ENCODE measurements at regions not wholly inside any gene's neighbourhood (a gene's known extent, or its start where the extent isn't known, plus 50 kb on each side); places are given as distances from the start of the nearest gene placed in this dataset.

DNA sequence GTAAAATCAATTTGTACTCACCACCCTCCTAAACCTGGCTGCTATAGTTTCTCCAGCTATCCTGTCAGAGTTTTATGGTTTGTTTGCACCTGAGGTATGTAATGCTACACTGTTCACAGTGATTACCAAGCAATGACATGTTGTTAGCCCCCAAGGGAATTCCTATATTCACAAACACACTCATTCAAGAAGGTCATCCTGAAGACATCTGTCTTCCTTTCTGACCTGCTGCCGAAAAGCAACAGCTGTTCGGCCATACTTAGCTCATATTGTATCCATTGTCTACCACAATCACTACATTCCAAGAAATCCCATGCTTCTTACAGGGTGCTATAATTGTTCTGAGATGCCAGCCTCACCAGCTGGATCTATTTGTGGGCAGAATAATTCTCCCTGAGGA, 160.1 kb upstream of the GYPA start:
- H3K36me3 ChIP-seq (ENCODE audit: control insufficient read depth, insufficient read depth, low read length), result no peaks in the 10 kb centered on the region
- H4K8ac ChIP-seq (ENCODE audit: low read depth in 2 of 2, low read length in 2 of 2), result no peak overlapping the region
- H3K79me1 ChIP-seq (ENCODE audit: low read depth in 1 of 2, low read length in 2 of 2), result no peaks in the 10 kb centered on the region
- ATAC-seq (ENCODE audit: low read depth) (no peak), DNase-seq (no peak)
- no peak overlapping the region for H2BK5ac ChIP-seq (ENCODE audit: low read depth, low read length, poor library complexity, severe bottlenecking)
- H3K18ac ChIP-seq (ENCODE audit: low read depth, low read length), result no peak overlapping the region
- WGBS, 2 experiments (ENCODE audit: extremely low coverage in 2 of 2, insufficient read length in 1 of 2), result 63% methylated on average over 2 of the region's 2 CpGs; no CpG with 5 or more reads in 1 of the 2 experiments
- no peak overlapping the region for H3K27ac ChIP-seq (ENCODE audit: insufficient read depth, low read length)
- no peak overlapping the region for H4K91ac ChIP-seq (ENCODE audit: insufficient read depth, low read depth, low read length)
- dilution Hi-C loops (cut with HindIII; ENCODE audit: low sequenced_read_pairs, unreplicated experiment), result no loop called here
- H2AK5ac ChIP-seq (ENCODE audit: low read depth, low read length), result no peak overlapping the region
- BruUV-seq (replicated peaks), result no TSS peak
- H3K9me1 ChIP-seq (ENCODE audit: insufficient read depth, low read length), result no peaks in the 10 kb centered on the region
- no peak overlapping the region for H4K5ac ChIP-seq (ENCODE audit: low read depth, low read length)
- no peaks in the 10 kb centered on the region for H3K4me1 ChIP-seq (ENCODE audit: control insufficient read depth, insufficient read depth, low read length)
- H2AFZ ChIP-seq (replicated peaks; ENCODE audit: low read length, poor library complexity), result no peak overlapping the region
- H3K4ac ChIP-seq (ENCODE audit: low read depth, low read length), result no peak overlapping the region
- ChIA-PET CTCF (no interaction called here), POLR2A (ENCODE audit: unreplicated experiment) (no interaction called here)
- H2BK120ac ChIP-seq (ENCODE audit: low read depth, low read length), result no peak overlapping the region
- H3K4me3 ChIP-seq (ENCODE audit: insufficient read depth, low read depth, low read length), result no peak overlapping the region
- no peak overlapping the region for H2AK9ac ChIP-seq (replicated peaks; ENCODE audit: low read depth, low read length, poor library complexity)
- H3K9ac ChIP-seq (ENCODE audit: low read depth, low read length), result no peak overlapping the region
- H4K20me1 ChIP-seq (ENCODE audit: insufficient read depth, low read length), result no peaks in the 10 kb centered on the region
- H3K4me2 ChIP-seq (ENCODE audit: low read depth, low read length), result no peak overlapping the region
- no peak overlapping the region for H2BK15ac ChIP-seq (ENCODE audit: low read depth, low read length)
- no peak overlapping the region for H3K23ac ChIP-seq (ENCODE audit: low read depth, low read length)
- in situ Hi-C loops (cut with MboI; ENCODE audit: low sequenced_read_pairs), result no loop called here
- TF ChIP-seq MAZ (IDR thresholded peaks at IDR 0.05; ENCODE audit: borderline replicate concordance, low read depth, low read length) (no peak), RAD21 (IDR thresholded peaks at IDR 0.05; ENCODE audit: low read length) (no peak), CHD1 (IDR thresholded peaks at IDR 0.05; ENCODE audit: low read depth, low read length) (no peak), SMC3 (IDR thresholded peaks at IDR 0.05; ENCODE audit: low read depth, low read length) (no peak), MXI1 (IDR thresholded peaks at IDR 0.05; ENCODE audit: borderline replicate concordance, low read depth, low read length) (no peak)
- TF ChIP-seq, protein P1, sequence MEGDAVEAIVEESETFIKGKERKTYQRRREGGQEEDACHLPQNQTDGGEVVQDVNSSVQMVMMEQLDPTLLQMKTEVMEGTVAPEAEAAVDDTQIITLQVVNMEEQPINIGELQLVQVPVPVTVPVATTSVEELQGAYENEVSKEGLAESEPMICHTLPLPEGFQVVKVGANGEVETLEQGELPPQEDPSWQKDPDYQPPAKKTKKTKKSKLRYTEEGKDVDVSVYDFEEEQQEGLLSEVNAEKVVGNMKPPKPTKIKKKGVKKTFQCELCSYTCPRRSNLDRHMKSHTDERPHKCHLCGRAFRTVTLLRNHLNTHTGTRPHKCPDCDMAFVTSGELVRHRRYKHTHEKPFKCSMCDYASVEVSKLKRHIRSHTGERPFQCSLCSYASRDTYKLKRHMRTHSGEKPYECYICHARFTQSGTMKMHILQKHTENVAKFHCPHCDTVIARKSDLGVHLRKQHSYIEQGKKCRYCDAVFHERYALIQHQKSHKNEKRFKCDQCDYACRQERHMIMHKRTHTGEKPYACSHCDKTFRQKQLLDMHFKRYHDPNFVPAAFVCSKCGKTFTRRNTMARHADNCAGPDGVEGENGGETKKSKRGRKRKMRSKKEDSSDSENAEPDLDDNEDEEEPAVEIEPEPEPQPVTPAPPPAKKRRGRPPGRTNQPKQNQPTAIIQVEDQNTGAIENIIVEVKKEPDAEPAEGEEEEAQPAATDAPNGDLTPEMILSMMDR (conservative IDR thresholded peaks at IDR 0.05; ENCODE audit: low read depth, low read length), result no peak
- no peak overlapping the region for H2BK20ac ChIP-seq (ENCODE audit: low read depth, low read length)
- intact Hi-C loops (cut with micrococcal nuclease), result no loop called here
- H3K9me3 ChIP-seq (ENCODE audit: control insufficient read depth, insufficient read depth, low read length), result no peaks in the 10 kb centered on the region
- no peaks in the 10 kb centered on the region for H3K27me3 ChIP-seq (ENCODE audit: control insufficient read depth, insufficient read depth, low read length)
- no peak overlapping the region for H3K14ac ChIP-seq (replicated peaks; ENCODE audit: low read depth, low read length)
- no peak overlapping the region for H3K56ac ChIP-seq (ENCODE audit: extremely low read depth, insufficient read depth, low read length)
